ENCODE measurements at regions not wholly inside any gene's neighbourhood (a gene's known extent, or its start where the extent isn't known, plus 50 kb on each side); places are given as distances from the start of the nearest gene placed in this dataset.

DNA sequence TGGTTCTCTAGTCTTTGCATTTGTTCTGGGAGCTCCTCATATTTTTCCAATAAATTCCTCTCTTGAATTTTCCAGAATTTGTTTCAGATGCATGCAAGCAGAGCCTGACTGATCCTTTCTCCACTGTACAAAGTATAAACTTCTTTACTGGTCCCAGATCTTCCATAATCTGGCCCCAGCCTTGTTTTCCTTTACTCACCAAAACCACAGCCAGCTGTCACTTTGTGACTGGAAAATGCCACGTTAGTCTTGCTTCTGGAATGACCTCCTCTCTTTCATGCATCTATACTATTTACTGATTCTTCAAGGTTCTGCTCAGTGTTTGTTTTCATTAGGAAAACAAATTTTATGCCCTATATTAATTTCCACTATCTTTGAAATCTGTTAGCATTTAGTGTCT is 60.4 kb upstream of the SPPL2A start:
- TF ChIP-seq POLR2AphosphoS5 (IDR thresholded peaks at IDR 0.05) (no peak), EP300 (IDR thresholded peaks at IDR 0.05) (no peak)
- TF ChIP-seq, protein P1, sequence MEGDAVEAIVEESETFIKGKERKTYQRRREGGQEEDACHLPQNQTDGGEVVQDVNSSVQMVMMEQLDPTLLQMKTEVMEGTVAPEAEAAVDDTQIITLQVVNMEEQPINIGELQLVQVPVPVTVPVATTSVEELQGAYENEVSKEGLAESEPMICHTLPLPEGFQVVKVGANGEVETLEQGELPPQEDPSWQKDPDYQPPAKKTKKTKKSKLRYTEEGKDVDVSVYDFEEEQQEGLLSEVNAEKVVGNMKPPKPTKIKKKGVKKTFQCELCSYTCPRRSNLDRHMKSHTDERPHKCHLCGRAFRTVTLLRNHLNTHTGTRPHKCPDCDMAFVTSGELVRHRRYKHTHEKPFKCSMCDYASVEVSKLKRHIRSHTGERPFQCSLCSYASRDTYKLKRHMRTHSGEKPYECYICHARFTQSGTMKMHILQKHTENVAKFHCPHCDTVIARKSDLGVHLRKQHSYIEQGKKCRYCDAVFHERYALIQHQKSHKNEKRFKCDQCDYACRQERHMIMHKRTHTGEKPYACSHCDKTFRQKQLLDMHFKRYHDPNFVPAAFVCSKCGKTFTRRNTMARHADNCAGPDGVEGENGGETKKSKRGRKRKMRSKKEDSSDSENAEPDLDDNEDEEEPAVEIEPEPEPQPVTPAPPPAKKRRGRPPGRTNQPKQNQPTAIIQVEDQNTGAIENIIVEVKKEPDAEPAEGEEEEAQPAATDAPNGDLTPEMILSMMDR (IDR thresholded peaks at IDR 0.05): no peak
